GM19328 (cell line): ENCODE measurements at regions not wholly inside any gene's neighbourhood (a gene's known extent, or its start where the extent isn't known, plus 50 kb on each side); places are given as distances from the start of the nearest gene placed in this dataset.

Experiments used
- ATAC-seq: cut with Tn5 transposase; IDR thresholded peaks from one replicate; pipeline ENCODE4 v1.9.1; 2021; ENCODE audit warnings: mild to moderate bottlenecking, moderate library complexity; ENCODE audit not compliant: unreplicated experiment

DNA sequence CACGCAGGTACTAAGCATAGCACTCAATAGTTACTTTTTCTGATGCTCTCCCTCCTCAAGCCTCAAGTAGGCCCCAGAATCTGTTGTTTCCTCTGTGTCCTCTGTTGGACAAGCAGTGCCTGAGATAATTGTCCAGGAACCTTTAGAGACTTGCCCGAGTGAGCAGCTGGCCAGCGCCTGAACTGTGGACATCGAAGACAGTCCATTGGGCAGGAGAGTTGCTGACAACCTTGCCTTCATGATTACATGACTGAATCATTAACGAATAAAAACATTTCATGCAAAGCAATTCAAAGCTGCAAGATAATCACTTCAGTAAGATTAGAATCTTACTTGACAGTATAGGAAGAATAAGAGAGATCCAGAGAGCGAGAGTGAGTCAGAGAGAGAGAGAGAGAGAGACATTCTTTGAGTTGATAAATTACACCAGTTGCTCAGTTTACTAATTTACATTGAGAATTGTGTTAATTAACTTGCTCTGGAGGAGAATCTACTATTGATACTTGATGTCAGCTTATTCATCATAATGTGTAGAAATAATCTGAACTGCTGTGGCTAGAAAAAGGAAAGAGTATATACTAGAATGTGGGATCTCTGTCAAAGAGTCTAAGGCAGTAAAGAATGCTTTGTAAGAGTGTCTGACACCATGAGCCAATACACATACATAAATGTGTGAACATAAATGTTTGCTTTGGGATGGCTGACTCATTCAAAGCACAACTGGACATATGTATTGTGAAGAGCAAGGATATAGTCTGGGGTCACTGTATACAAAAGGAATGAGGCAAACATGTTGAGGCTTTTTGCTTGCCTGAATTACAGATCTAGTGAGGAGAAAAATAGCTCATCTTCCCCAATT is 216.0 kb downstream of the ZNF326 start:
- no peak for ATAC-seq

DNA sequence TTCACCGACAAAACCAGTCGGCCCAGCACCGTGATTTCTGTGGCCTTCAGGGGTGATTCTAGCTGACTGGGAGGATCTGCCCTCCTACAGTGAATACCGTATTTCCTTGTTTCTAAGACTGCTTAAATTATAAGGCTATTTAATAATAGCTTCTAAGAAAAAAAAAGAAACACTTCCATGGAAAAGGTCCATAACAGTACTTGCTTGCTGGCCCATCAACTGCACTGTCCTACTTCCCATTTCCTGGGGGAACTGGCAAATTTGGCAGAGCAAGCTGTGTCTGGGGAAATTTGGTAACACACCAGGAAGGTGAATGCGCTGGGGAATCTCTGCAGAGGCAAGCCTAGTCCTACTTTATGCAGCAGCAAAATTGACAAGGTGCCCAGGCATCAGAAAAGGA is 214.0 kb downstream of the ZNF326 start:
- no peak for ATAC-seq

DNA sequence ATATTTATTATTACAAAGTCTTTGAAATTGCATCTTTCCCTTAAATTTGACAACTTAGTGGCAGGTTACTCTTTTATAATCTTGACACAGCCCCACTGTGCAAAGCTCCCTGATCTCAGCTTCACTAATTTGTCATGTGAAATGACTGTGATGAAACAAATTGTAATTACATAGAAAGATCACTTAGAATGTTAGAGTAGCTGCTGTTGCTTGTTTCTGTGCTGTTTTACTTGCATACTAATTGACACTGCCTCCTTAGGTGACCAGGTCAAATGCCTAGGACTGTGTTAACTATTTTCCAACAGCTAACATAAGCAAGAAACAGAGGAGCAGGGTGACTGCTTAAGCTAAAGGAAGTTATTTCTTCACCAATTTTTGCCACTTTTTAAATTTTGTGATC is 211.3 kb downstream of the ZNF326 start:
- ATAC-seq: no peak

DNA sequence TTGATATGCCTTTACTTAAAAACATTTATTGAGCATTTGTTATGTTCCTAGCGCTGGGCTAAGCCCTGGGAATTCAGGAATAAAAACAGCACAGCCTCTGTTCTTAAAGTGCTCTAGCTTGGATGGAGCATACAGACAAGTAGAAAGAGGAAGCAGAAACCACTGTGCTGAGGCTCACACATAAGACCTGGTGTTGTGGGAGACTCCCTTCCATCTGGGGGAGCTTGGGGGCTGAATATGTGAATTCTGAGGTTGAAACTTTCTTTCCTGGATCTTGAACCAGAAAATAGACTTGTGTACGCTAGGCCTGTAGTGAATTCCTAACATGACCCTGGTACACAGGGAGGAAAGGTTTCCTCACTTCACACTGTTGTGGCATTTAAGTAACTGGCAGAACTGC is 209.9 kb downstream of the ZNF326 start:
- ATAC-seq: no peak

DNA sequence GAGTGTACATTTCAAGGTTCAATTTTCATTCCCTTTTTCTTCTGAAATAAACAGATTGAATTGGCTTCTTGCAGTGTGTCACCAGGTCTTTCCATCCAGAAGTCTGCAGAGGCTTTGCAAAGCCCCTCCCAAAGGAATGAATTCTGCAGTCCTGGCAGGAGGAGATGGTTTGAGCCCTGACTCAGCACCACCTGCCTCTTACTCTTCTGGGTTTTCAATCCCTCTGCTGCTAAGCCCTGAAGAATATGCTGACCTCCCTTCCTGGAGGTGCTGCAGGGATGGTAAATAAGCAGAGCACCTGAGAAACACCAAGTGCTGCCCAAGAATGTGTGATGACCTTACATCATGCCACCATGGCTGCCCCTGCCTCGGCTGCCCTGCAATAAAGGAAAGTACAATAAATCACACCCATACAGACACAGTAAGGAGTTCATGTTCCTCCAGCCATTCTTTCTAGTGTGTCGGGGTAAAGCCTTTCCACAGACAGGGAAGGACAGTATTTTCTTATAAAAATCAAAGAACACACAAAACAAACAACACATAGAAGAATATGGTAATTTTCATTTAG is 209.2 kb downstream of the ZNF326 start:
- ATAC-seq: no peak

DNA sequence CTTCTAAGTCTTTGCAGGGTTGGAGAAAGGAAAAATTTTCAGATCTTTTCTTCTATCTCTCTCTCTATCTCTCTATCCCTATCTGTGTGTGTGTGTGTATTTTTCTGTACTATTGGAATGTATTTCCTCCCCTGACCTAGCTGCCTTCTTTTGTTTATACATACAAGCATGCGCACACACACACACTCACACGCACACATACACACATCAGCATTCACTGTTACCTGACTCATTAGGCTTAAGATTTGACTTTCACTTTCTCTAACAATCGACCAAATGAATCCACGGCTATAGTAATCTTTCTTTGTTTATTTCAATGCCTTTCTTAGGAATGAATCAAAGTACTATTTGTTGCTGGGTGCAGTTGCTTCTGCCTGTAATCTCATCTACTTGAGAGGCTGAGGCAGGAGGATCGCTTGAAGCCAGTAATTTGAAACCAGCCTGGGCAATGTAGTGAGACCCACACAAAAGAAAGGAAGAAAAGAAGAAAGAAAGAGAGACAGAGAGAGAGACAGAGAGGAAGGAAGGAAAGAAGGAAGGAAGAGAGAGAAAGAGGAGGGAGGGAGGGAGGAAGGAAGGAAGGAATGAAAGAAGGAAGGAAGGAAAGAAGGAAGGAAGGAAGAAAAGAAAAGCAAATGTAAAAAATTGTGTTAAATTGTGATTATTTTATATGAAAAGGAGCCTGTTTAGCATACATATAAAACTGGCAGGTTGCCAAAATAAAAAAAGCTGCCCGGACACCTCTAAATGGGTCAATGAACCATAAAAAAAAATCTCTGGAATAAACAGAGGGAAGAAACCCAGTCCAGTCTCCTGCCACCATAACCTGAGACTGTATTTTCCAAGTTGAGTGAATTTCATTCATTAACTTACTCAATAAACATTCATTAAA is 206.8 kb downstream of the ZNF326 start:
- ATAC-seq: no peak

DNA sequence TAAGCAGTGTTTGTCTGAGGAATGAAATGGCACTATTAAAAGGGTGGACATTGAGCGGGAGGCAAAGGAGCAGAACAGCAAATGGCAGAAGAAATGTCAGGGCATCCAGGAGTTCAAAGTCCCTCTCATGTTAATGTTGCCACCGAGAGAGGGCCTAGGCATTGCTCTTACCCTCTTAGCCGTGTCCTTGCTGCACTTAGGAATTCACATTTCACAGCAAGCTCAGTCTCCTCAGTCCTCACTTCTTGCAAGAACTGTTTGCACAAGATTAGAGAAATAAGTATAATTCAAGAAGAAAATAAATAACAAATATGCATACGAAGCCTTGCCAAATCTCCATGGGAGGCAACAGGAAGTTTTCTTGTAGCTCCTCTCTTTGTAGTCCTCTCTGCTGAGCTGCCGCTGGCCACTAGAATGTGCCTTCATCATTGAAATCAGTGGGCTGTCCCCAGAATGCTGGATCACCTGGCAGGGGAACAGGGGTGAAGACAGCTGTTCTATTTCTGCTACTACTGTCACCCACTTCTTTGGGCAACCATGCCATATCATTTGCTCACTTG is 205.8 kb downstream of the ZNF326 start:
- no peak for ATAC-seq

DNA sequence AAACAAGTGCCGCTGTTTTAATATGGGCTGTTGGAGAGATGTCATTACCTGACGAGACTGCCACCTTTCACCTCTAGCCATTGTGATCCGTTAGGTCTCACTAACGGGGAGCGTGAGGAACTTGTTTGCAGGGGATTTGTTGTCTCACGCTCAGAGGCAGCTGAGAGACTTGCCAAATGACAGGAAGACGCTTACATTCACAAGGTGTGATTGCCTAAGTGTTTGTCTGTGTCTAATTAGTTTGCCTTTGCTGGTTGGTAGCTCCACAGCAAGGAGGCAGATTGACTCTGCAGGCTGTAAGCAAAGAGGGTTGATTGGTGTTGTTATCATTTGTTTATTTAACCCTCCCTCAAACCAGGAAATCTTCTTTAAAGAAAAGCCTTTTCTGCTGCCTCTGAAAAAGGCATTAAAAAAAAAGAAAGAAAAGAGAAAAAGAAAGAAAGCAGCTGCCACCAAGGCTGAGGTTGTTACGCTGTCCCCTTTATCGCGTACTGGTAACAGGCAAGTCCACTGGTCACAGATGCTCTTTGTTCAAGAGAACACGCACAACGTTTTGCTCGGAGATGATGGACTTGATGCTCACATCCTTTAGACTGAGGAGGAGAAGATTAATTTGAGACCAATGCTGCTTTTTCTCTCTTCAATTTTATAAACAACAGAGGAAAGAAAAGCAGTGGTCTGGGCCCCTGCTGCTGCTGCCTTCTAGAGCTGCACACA is 203.9 kb downstream of the ZNF326 start:
- ATAC-seq: no peak

DNA sequence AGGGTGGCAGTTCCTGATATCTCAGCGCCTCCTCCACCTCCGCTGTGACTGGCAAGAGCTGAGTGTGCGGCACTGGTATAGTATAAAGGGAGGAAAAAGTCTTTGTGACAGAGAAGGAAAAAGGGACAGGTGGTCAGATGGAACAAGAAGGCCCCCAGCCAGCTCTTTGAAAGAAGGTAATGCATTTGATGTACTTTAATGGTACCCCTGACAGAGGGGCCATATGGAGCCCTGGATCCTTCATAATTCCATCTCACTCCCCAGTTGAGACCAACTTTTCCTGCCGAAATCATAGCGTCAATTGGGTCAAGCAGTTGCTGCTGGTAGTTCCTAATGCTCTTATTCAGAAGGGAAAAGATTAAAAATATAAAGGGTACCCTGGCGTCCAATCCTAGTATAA is 198.2 kb downstream of the ZNF326 start:
- no peak for ATAC-seq

DNA sequence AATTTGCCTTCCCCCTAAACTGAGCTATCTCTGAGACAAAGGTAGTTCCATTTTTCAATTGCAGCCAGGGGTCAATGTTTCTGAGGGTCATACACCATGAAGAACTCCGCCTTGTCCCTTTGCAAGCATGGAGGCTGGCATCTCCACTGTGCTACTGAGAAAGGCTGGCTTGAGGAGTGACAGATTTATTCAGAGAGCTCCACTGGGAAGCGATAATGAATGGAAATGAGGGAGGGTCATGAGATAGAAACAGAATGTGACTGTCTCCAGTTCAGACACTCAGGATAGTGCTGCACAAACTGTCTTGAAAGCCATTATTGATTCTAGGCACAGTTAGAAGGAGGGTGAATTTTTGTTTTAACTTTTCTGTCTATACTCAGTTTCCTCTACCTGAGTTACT is 197.5 kb downstream of the ZNF326 start:
- ATAC-seq: no peak

DNA sequence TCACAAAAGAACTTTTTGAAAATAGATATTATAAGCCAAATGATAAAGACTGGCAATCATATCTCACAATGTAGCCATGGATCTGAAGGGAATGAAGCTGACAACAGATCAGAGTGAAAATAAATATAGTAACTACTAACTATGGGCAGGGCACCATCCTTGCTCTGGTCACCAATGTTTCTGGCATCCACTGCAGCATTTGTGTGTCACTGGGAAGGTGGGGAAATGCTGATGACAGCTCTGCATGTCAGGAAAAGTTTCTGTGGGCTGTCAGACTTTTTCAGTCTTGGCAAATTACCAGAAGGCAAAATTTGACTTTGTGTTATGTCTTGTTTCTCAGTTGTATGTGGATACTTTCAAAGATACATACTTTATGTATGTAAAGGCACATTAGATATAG is 195.6 kb downstream of the ZNF326 start:
- ATAC-seq: no peak

DNA sequence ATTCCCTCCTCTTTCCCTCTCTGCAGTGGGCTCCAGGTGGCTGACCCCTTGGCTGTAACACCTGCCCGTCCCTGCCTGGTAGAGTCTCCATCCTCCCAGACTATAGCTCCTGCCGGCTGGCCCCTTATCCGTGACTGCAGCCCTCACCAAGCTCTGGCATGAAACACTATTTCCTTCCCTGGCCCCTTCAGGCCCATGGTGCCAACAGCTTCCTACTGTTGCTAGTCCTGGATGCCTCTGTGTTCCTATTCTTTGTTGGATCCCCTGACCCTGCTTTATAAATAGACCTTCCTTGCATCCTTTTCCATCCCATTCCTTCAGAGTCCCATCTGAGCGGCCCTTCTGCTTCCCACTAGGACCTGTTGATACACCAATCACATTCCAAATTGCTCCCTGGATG is 195.0 kb downstream of the ZNF326 start:
- no peak for ATAC-seq

DNA sequence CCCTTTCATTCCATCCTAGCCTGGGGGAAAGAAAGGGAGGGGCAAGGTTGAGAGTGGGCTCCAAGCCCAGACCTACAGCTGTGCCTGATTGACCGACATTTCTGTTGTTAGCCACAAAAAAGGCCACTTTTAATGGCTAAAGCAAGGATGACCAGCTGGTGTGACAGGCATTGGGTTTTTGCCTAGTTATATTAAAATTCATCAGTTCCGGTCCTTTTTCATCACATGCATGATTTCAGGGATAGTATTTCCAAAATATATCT is 192.3 kb downstream of the ZNF326 start:
- no peak for ATAC-seq

DNA sequence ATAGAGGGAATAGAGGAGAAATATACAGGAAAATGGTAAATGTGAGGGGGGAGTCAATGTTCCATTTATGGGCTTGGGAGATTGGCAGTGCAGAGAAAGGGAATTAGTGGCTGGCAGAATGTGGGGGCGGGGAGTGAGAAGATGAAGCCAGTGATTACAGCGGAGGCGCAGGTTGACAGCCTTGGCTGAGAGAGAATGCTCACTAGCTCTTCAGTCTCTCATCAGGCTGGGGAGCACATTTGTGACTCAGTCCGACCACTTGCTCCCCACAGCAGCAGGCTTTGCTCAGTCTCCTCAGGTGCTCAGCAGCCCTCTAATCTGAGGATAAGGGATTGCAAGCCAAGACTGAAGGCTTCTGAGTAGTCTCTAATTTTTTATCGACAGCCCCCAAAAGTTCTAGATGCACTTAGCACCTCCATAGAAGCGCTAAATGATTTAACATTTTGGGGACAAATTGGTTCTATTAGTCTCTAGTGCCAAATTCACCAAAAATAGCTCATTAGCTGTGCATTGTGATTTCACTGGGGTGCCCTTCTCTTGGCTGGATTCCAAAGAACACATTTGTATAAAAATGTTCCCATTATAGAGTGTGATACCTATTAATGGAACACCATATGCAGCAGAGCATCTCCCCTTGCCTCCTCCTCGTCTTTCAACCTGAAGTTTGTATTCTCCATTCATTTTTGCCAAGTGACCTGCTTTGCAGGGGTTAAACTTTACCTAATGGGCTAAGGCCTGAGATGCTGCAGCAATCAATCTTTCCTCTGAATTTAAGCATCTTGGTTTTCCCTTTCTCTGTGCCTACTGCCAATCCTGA is 191.8 kb downstream of the ZNF326 start:
- ATAC-seq: no peak

DNA sequence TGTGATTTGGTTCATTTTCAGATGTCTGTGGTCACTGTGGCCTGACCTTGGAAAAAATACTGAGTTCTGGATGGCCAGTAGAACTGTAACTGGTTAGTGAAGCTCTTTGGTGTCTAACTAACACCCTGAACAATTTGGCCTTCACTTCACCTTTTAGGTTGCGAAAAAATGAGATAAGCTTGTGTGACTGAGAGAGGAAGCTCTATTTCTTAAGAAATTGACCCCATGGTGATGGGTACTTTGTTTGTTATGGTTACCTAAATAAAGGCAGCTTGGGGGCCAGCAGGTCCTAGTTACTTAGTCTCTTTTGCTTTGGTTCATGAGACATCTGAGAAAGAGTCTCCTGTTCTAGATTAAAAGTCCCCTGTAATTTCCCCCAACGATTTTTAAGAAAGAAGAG is 181.6 kb downstream of the ZNF326 start:
- no peak for ATAC-seq

DNA sequence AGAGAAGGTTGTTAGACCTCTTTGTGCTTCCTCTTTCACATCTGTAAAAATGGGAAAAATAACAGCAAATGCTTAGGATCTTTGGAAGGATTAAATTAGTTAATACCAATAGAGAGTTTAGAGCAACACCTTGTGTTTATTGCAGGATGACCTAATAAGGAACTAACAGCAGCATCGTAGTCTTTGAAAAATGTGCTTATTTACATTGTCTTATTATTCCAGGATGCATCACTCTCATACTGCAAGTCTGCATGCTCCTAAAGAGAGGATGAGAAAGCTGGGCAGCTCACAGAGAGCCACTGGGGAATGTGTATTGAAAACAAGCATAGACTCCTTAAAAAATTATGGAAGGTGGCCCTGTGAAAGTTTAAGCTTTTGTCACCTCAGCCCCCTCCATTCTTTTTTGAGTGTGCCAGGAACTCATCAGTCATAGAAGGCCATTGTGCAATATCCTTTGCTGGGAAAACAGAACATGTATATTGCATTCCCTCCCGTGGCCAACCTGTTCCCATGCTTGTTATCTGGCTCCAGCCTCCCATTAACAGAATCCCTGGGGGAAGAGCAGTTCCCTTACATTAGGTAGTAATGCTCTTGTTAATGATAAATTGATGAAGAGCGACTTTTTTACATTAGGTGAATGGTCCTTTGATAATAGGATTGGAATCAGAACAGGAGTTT is 180.7 kb downstream of the ZNF326 start:
- no peak for ATAC-seq

DNA sequence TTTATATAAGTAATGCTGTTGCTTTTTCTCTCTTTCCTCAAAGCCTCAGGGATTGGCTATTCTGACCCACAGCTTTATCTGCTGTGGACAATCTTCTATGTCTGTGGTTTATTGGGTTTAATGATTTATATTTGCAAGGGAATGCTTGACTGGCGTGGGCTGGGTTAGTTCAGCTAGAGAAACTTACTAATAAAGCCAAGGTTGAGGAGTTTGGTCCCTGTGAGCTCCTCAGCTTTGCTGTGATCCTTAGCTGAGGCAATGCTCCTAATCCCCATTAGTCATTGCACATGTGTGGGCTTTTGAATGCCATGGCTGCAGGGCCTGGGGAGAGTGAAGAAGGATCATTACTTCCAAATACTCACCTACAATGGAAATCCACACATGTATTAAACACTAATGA is 179.3 kb downstream of the ZNF326 start:
- ATAC-seq: no peak

DNA sequence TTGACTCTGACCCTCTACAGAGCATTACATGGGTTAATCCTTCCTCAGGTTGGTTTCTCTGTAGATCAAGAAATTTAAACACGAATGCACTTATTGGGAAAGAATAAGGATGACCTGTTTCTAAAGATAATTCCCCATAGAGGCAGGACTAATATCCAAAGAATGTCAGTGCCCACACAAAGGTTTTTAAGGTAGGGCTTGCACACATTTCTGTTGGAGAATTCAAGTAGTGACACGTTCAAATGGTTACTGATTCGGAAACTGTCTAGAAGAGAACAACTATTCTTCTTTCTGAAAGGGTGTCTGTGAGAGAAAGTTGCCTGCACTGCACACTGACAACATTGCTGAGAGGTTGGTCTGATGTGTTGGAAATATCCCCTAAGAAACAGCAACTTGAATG is 167.3 kb downstream of the ZNF326 start:
- ATAC-seq: no peak

DNA sequence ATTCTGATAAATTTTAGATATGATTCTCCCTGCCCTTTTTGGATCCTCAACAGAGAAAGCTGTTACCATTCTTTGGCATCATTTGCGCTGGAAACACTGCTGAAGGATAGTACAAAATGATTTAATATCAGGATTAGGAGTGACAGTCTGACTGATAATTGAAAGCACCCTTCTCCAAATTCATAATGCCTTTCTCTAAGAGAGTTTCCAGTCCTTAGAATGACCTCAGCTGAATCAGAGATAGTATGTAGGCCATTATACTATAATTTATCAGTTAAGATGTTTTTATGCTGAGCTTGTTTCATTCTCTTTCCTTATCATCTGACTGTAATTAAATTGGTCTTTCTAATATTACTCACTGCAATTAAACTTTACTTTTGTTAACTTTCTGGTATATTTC is 166.7 kb downstream of the ZNF326 start:
- ATAC-seq: no peak
